OCI-M1 (cell line): ENCODE measurements at regions not wholly inside any gene's neighbourhood (a gene's known extent, or its start where the extent isn't known, plus 50 kb on each side); places are given as distances from the start of the nearest gene placed in this dataset.

ENCODE experiments used
- DNase-seq: peaks from one replicate; lab custom pipeline; 2025; lab: John Stamatoyannopoulos, UW

GRCh38 chr4:133472244-133472643 lies 323.1 kb downstream of the PCDH10 start:
- no peak for DNase-seq

- DNase-seq = no peak
Observed at GRCh38 chr4:133467290-133467947, 318.3 kb downstream of the PCDH10 start.

DNA sequence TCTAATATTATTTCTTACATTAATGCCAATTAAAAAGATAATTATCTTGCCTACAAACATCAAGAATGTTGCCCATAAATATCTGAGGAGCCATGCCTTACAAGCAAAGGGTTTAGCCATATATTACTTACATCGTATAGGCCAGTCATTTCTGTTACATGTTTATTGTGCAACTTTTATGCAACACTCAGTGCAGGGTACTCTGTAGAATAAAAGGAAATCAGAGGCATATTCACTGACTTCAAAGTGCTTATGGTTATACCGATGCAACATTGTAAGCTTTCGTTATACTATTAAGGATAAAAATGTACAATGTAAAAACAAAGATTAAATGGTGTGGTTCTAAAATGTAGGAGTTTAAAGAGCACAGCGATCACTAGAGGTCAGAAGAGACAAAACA lies 315.9 kb downstream of the PCDH10 start:
- no peak for DNase-seq

DNA sequence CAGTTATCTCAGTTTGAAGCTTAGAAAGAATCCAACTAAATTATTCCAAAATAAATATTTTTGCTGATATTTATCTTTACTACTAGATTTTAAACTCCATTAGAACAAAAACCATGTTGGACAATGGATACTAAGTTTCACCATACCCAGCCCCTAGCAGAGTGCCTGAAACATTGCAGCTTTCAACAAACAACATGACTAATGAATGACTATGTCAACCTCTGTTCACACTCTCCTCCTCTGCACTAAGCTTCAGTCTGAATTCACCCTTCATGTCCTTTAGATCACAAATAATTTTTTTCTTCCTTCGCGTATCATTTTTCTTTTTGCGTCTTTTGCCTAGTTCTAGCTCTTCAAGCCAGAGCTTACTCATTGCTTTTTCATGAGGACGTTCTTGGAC lies 315.2 kb downstream of the PCDH10 start:
- DNase-seq = no peak

- no peak for DNase-seq
Observed at GRCh38 chr4:133452678-133453077, 303.6 kb downstream of the PCDH10 start.

DNA sequence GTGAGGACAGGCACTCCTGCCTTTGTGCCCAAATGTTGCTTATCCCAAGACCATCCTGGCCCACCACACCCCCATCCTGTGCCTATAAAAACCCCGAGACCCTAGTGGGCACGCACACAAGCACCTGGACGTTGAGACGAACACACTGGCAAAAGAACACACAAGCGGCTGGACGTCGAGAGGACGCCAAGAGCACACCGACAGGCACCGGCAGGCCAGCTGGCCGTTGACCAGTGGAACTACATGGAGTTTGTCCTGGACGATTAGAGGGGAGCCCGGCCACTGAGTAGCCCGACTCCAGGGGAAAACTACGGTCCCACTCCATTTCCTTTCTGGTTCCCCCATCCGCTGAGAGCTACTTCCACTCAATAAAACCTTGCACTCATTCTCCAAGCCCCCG lies 301.7 kb downstream of the PCDH10 start:
- DNase-seq = no peak

- no peak for DNase-seq
Observed at GRCh38 chr4:133440404-133440803, 291.3 kb downstream of the PCDH10 start.

- no peak for DNase-seq
Observed at GRCh38 chr4:133439830-133440229, 290.7 kb downstream of the PCDH10 start.

- DNase-seq = no peak
Observed at GRCh38 chr4:133424605-133425004, 275.5 kb downstream of the PCDH10 start.

GRCh38 chr4:133403913-133404312 lies 254.8 kb downstream of the PCDH10 start:
- peak; percentile 93 for DNase-seq

DNA sequence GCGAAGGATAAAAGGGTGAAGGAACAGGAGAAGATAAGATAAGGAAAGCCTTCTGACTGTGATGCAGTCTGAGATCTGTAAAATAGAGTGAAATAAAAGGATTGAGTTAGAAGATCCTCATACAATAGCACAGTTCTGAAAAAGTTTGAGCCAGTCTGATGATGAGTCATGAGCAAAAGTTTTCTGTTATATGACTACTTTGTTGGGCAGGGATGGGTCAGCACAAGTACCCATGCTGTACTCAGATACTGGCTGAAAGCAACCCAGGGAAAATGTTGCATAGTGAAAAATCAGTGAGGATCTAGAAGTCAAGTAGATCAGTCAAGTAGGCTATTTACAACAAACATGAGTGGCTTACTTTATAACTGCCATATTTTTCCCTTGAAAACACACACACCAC lies 253.5 kb downstream of the PCDH10 start:
- DNase-seq = peak; percentile 48

DNA sequence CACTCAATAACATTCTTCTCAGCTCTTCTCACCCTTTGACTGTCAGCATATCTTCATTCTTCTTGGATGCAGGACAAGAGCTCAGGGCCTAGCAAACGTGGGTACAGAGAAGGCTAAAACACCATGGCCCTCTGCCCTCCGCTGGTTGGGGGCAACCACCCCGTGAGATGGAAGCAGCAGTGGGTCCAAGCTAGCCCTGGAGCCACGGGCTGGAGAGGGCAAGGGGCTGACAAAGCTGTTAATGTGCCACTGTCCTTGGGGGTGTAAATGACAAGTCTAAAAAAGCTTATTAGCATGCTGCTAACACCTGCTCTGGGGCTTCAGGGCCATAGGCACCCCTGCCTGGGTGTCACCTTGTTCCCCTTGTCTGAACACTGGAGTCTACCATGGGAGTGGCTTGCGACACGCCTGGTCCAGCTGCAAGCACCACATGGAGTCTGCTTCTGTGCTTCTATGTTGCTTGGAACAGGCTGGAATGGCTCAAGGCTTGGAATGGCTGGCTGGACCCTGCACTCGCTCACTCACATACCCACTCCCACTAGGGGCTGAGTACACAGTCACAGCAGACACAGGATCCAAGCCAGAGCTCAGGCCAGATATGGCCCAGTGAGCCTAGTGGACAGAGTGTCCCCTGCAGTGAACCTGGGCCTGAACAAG lies 246.0 kb downstream of the PCDH10 start:
- no peak for DNase-seq

DNA sequence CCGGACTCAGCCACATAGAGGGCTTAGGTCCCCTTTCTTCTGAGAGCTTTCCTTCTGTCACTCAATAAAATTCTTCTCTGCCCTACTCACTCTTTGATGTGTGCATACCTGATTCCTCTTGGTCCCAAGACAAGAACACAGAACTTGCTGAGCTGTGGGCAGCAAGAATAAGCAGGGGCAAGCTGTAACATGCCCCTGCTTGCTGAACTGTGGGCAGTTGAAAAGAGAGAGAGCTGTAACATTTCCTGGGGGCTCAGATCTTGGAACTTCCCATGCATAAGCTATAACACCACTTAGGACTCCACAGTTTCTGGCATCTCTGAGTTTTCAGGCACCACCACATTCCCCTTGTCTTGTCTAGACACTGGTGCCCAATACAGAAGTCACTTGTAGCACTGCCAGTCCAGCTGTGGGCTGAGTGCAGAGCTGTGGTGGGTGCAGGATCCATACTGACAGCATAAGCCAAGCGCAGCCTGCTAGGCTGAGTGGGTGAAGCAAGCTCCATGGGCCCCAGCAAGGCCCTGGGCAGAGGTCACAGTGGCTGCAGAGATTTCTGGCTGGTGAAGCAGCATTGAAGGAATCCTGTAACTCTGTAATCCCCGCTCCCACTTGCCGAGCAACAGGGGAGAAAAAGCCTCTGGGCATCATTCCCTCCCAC lies 241.2 kb downstream of the PCDH10 start:
- DNase-seq = no peak

DNA sequence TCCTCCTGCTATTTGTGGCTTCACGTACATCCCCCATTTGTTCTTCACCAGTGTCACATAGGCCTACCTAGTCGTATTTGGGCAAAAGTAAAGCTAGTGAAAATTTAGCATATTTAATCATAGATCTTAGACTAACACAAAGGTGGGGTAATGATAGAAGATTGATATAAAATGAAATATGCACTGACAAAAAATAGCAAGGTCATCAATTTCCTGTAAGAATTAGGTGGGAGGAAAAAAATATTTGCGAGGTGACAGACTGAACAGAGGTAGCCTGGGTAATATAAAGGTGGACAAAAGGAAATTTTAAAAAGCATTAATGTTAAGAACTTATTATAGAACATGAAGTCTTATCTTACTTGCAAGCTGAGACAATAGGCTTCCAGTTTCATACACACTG lies 239.9 kb downstream of the PCDH10 start:
- DNase-seq = no peak

DNA sequence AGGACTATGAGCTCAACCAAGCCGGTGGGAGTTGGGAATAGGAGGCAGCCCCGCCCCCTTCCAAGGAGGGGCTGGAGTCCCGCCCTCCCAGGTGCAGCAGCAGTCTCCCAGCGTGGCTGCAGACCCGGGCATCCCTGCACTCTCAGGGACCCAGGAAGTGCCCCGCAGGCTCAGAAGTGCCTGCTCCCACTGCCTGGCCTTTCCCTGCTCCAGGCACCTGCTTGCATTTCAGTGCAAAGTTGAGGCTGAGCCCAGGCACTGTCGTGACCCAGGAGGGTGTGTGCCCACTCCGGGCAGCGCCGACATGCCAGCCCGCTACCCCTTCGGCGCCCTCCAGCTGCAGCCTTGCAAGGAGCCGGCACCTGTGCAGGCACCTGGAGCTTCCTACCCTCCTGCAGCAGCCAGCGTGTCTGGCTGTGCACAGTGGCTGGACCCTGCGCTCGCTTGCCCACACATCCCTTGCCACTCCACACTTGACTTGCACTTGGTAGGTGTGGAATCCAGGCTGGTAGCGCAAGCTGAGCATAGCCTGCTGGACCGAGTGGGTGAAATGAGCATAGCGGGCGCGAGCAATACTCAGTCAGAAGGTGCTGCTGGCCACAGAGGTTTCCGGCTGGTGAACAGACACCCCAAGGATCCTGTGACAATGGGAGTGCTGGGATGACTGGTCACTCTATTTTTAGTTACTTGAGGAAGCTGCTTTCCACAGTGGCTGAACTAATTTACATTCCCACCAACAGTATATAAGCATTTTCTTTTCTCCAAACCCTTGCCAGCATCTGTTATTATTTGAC lies 236.3 kb downstream of the PCDH10 start:
- DNase-seq = no peak

DNA sequence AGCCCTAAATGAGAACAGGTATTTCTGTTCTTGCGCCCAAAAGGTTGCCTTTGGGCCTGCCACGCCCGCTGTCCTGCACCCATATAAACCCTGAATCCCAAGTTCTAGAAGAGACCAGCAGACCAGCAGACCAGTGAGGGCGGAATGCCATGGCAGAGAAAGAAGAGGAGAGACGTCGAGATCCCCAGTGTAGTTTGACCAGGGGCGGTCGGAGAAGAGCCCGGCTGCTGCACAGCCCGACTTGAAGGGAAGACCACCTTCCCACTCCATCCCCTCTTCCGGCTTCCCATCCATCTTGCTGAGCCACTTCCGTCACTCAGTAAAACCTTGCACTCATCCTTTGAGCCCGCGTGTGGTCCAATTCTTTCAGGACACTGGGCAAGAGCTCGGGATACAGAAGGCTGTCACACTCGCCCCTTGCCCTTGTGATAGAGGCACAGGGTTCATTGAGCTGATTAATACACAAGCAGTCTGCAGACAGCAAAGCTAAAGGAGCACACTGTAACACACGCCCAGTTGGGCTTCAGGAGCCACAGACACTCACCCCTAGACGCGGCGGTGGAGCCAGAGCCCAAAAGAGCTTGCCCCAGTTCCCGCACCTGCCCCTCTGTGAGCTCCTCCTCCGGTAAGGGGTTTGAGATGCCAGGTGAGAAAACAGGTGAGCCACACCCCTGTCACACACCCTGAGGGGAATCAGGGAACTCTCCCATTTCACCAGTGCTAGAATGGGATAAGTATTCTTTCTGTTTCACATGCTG lies 230.8 kb downstream of the PCDH10 start:
- DNase-seq = no peak

GRCh38 chr4:133377286-133377685 lies 228.2 kb downstream of the PCDH10 start:
- DNase-seq = no peak

- DNase-seq = no peak
Observed at GRCh38 chr4:133372699-133373098, 223.6 kb downstream of the PCDH10 start.

DNA sequence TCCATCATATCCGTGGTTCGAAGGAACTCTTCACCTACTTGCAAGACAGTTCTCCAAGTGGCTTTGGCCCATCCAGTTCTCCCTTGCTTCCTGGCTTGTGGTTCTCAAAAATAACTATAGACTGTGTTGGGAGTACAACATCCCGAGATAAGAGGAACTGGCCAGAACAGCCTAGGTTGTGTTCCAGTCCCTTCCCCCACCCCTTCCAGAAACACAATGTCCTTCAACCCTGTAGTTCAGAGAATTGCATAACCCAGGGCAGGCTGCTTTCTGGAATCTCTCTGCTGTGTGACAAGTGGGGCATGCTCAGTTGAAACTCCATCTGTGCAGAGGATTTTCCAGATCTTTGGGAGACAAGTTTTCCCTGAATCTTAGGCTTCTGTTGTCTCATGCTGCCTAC lies 206.5 kb downstream of the PCDH10 start:
- DNase-seq = peak; percentile 91

GRCh38 chr4:133347409-133347808 lies 198.3 kb downstream of the PCDH10 start:
- DNase-seq = peak; percentile 78

DNA sequence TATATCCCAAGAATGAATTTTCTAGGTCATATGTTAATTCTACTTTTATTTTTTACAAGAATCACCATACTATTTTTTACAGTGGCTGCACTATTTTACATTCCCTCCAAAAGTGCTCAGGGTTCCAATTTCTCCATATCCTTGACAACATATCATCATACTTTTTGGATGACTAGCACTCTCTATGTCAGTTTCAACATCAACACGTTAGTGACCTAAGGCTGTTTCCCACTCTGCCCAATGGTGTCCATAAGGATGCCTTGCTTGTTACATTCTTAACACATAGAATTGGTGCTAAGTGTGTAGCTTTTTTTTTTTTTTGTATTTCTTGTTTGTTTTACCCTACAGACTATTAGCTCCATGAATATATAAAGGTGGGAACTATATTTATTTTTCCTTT lies 175.4 kb downstream of the PCDH10 start:
- no peak for DNase-seq

- no peak for DNase-seq
Observed at GRCh38 chr4:133323670-133324069, 174.6 kb downstream of the PCDH10 start.
